HL-60 (cell line): ENCODE measurements at regions not wholly inside any gene's neighbourhood (a gene's known extent, or its start where the extent isn't known, plus 50 kb on each side); places are given as distances from the start of the nearest gene placed in this dataset.

Source experiments
- DNase-seq, 2 experiments: peaks; one replicate each; pipeline ENCODE4 v3.0.0-alpha.2; 2010 to 2020; ENCODE audit warnings: low read depth in 1 of 2, low spot score in 1 of 2
- H3K27ac ChIP-seq: fragments of 250-450 bp; sonication (Bioruptor Pico); replicated peaks from 2 replicates; pipeline ENCODE4 v1.5.1; 2020; ENCODE audit warnings: mild to moderate bottlenecking, moderate library complexity
- H3K27me3 ChIP-seq: fragments of 250-450 bp; sonication (Bioruptor Pico); 2 replicates; pipeline ENCODE4 v1.5.1; 2021; ENCODE audit warnings: mild to moderate bottlenecking, moderate library complexity; ENCODE audit not compliant: insufficient read depth, poor library complexity, severe bottlenecking
- H3K4me3 ChIP-seq: replicated peaks from 2 replicates; pipeline ENCODE4 v1.5.1; 2011; ENCODE audit warnings: mild to moderate bottlenecking, control low read depth, low read length; ENCODE audit not compliant: insufficient read depth
- GABPA ChIP-seq: IDR thresholded peaks from 2 replicates; pipeline ENCODE4 v1.6.1; 2012; ENCODE audit warnings: low read depth
- POLR2AphosphoS5 ChIP-seq: IDR thresholded peaks from 2 replicates; pipeline ENCODE4 v1.6.1; 2012; ENCODE audit warnings: low read depth
- SPI1 ChIP-seq: IDR thresholded peaks from 2 replicates; pipeline ENCODE4 v1.6.1; 2012; ENCODE audit warnings: low read depth, mild to moderate bottlenecking, borderline replicate concordance
- TF ChIP-seq, protein P1 (sequence below): IDR thresholded peaks from 2 replicates; pipeline ENCODE4 v1.6.1; 2012; ENCODE audit warnings: low read depth; ENCODE audit not compliant: insufficient replicate concordance
- TF ChIP-seq, protein P2 (sequence below): IDR thresholded peaks from one replicate; pipeline ENCODE4 v1.5.1; 2011; ENCODE audit warnings: low read length, control low read depth, inconsistent platforms; ENCODE audit not compliant: insufficient read depth

DNA sequence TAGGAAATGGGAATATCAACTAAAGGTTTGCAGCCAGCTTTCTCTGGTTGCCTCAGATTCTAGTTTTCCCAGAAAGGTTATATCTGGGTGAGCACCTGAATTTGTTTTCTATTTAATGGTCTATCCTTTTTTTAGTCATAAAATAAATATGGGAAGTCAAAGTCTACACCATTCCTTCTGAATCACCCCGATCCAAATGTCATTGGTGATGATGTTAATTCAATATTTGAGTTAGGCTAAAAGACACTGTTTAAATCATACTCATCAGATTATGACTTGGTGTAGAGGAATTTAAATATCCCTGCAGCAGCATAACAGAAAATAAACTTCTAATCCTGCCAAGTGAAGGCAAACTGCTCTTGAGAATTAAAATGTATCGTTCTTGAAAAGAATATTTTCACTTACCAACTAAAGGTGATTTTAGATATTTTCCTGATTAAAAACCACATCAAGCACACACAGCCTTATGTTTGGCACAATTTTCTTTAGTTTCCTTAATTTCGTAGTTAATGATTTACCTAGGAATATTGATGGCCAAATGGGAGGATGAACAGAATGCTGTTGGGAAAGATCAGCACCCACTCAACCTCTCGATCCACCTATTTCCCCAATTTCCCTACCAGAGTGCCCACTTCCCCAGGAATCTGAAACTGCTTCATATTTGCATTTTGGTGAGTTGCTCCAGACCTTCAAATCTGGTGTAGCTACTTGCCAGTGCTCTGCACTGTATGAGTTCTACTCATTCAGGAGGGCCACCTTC is 103.1 kb upstream of the TSLP start:
- TF ChIP-seq GABPA = no peak
- no peak for TF ChIP-seq POLR2AphosphoS5
- TF ChIP-seq, protein P1, sequence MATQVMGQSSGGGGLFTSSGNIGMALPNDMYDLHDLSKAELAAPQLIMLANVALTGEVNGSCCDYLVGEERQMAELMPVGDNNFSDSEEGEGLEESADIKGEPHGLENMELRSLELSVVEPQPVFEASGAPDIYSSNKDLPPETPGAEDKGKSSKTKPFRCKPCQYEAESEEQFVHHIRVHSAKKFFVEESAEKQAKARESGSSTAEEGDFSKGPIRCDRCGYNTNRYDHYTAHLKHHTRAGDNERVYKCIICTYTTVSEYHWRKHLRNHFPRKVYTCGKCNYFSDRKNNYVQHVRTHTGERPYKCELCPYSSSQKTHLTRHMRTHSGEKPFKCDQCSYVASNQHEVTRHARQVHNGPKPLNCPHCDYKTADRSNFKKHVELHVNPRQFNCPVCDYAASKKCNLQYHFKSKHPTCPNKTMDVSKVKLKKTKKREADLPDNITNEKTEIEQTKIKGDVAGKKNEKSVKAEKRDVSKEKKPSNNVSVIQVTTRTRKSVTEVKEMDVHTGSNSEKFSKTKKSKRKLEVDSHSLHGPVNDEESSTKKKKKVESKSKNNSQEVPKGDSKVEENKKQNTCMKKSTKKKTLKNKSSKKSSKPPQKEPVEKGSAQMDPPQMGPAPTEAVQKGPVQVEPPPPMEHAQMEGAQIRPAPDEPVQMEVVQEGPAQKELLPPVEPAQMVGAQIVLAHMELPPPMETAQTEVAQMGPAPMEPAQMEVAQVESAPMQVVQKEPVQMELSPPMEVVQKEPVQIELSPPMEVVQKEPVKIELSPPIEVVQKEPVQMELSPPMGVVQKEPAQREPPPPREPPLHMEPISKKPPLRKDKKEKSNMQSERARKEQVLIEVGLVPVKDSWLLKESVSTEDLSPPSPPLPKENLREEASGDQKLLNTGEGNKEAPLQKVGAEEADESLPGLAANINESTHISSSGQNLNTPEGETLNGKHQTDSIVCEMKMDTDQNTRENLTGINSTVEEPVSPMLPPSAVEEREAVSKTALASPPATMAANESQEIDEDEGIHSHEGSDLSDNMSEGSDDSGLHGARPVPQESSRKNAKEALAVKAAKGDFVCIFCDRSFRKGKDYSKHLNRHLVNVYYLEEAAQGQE = no peak
- no peak for TF ChIP-seq SPI1
- TF ChIP-seq, protein P2, sequence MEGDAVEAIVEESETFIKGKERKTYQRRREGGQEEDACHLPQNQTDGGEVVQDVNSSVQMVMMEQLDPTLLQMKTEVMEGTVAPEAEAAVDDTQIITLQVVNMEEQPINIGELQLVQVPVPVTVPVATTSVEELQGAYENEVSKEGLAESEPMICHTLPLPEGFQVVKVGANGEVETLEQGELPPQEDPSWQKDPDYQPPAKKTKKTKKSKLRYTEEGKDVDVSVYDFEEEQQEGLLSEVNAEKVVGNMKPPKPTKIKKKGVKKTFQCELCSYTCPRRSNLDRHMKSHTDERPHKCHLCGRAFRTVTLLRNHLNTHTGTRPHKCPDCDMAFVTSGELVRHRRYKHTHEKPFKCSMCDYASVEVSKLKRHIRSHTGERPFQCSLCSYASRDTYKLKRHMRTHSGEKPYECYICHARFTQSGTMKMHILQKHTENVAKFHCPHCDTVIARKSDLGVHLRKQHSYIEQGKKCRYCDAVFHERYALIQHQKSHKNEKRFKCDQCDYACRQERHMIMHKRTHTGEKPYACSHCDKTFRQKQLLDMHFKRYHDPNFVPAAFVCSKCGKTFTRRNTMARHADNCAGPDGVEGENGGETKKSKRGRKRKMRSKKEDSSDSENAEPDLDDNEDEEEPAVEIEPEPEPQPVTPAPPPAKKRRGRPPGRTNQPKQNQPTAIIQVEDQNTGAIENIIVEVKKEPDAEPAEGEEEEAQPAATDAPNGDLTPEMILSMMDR = no peak
- no peaks in the 10 kb centered on the region for H3K27me3 ChIP-seq
- H3K27ac ChIP-seq = no peak overlapping the region
- no peak for DNase-seq
- H3K4me3 ChIP-seq = no peak overlapping the region

DNA sequence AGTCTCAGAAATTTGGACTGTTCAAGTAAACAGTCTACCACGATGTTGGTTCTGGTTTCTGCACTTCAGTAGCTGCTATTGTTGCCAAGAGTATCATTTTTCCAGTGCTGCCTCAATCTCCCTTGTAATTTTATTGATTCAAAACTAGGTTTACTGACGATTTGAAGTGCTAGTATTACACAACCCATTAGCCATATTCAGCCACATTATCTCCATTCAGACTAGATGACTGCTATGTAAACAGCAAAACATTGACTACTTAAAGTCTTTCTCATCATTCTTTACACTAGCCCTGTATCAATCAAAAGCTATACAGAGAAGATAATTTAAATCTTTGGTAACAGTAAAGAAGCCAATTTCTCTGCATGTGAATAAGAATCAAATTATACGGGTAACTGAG is 102.0 kb upstream of the TSLP start:
- no peak overlapping the region for H3K4me3 ChIP-seq
- no peaks in the 10 kb centered on the region for H3K27me3 ChIP-seq
- TF ChIP-seq SPI1 (no peak), POLR2AphosphoS5 (no peak), GABPA (no peak)
- TF ChIP-seq, protein P1 = no peak
- TF ChIP-seq, protein P2 = no peak
- DNase-seq = no peak
- no peak overlapping the region for H3K27ac ChIP-seq

DNA sequence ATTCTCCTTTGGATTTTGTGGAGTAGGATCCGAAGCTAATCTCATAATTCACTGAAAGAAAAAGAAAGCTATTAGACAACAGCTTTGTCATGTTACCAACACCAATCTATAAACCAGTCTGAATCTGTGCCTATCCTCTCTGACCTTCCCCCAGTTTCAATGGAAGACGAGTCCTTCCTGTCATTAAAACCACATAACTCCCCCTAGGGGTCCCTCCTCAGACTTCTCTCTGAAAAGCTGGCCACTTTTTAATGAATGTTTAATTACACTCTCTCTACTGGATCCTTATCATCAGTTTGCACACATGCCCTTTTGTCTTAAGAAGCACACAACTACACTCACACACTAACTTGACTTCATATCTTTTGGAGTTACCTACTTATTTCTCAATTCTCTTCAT is 98.0 kb upstream of the TSLP start:
- TF ChIP-seq SPI1 (no peak), POLR2AphosphoS5 (no peak), GABPA (no peak)
- TF ChIP-seq, protein P2 = no peak
- TF ChIP-seq, protein P1 = no peak
- H3K4me3 ChIP-seq = no peak overlapping the region
- no peak for DNase-seq
- no peaks in the 10 kb centered on the region for H3K27me3 ChIP-seq
- no peak overlapping the region for H3K27ac ChIP-seq
